Spleen (tissue), 7 donors: ENCODE measurements at regions not wholly inside any gene's neighbourhood (a gene's known extent, or its start where the extent isn't known, plus 50 kb on each side); places are given as distances from the start of the nearest gene placed in this dataset.

Source experiments
- CTCF ChIP-seq, 11 experiments: fragments of 200-600 bp in 7 of 11; fragments of 450-650 bp in 4 of 11; sonication (generic) in 4 of 11; IDR thresholded peaks in 8 of 11; conservative IDR thresholded peaks in 3 of 11; 1 replicate in 7 of 11; 2 replicates in 4 of 11; pipeline versions ENCODE4 v1.4.0 to v1.8.0; 2016 to 2021; ENCODE audit warnings: antibody characterized with exemption in 11 of 11, inconsistent platforms in 4 of 11, mild to moderate bottlenecking in 1 of 11
- POLR2A ChIP-seq, 3 donors: fragments of 450-650 bp; IDR thresholded peaks; one replicate each; pipeline ENCODE4 v1.5.1; 2017; ENCODE audit warnings: antibody characterized with exemption in 3 of 3, mild to moderate bottlenecking in 1 of 3
- POLR2AphosphoS5 ChIP-seq, 3 donors: sonication (generic); formaldehyde crosslinking; IDR thresholded peaks; one replicate each; pipeline ENCODE4 v1.5.1; 2017; ENCODE audit warnings: antibody characterized with exemption in 3 of 3
- donor health status: DM: no; HTN: no; CAD: no; lungs with moderate emphysema.
- donor health status: DM: no; HTN: no; CAD: no.
- donor health status: DM: no; HTN: no; CAD: no.

GRCh38 chr4:71913275-71913674, 118.5 kb upstream of the NPFFR2 start:
- TF ChIP-seq POLR2A (IDR thresholded peaks at IDR 0.05) (no peak), CTCF (IDR thresholded peaks at IDR 0.05 in 8 of 11, conservative IDR thresholded peaks at IDR 0.05 in 3 of 11) (no peak), POLR2AphosphoS5 (IDR thresholded peaks at IDR 0.05) (no peak)
